DND-41 (cell line): ENCODE measurements at regions not wholly inside any gene's neighbourhood (a gene's known extent, or its start where the extent isn't known, plus 50 kb on each side); places are given as distances from the start of the nearest gene placed in this dataset.

ENCODE experiments used
- ATAC-seq: fragments of 200-7000 bp; cut with Tn5 transposase; 3 replicates; pipeline ENCODE4 v1.9.1; 2021; ENCODE audit warnings: low read depth; ENCODE audit not compliant: insufficient read depth
- DNase-seq: peaks from one replicate; pipeline ENCODE4 v3.0.0-alpha.2; 2020
- H2AFZ ChIP-seq: 2 replicates; pipeline ENCODE4 v1.6.0; 2012; ENCODE audit warnings: low read depth, low read length
- H3K27ac ChIP-seq: 2 replicates; pipeline ENCODE4 v1.5.1; 2012; ENCODE audit warnings: low read length, inconsistent platforms
- H3K27me3 ChIP-seq: fragments of 200-600 bp; sonication (generic); 2 replicates; pipeline ENCODE4 v1.6.0; 2012; ENCODE audit warnings: low read length, mild to moderate bottlenecking, inconsistent platforms; ENCODE audit not compliant: insufficient read depth, poor library complexity
- H3K36me3 ChIP-seq: 2 replicates; pipeline ENCODE4 v1.5.1; 2012; ENCODE audit warnings: low read length, inconsistent platforms; ENCODE audit not compliant: insufficient read depth
- H3K4me1 ChIP-seq: 2 replicates; pipeline ENCODE4 v1.5.1; 2012; ENCODE audit warnings: mild to moderate bottlenecking, low read length; ENCODE audit not compliant: insufficient read depth
- H3K4me2 ChIP-seq: 2 replicates; pipeline ENCODE4 v1.6.0; 2012; ENCODE audit warnings: mild to moderate bottlenecking, moderate library complexity, low read length, inconsistent platforms; ENCODE audit not compliant: insufficient read depth
- H3K4me3 ChIP-seq, 2 experiments: fragments of 200-600 bp in 1 of 2; shearing (Covaris generic) in 1 of 2; 2 replicates each; pipeline ENCODE4 v1.5.1; 2012 to 2016; ENCODE audit warnings: inconsistent platforms in 2 of 2, low read length in 2 of 2, mild to moderate bottlenecking in 2 of 2, low read depth in 1 of 2, moderate library complexity in 1 of 2
- H3K79me2 ChIP-seq: 2 replicates; pipeline ENCODE4 v1.6.0; 2012; ENCODE audit warnings: low read length, inconsistent platforms; ENCODE audit not compliant: insufficient read depth
- H3K9ac ChIP-seq: 2 replicates; pipeline ENCODE4 v1.6.0; 2012; ENCODE audit warnings: low read depth, mild to moderate bottlenecking, inconsistent platforms, low read length, moderate library complexity
- H3K9me3 ChIP-seq: 2 replicates; pipeline ENCODE4 v1.5.1; 2012; ENCODE audit warnings: low read length, moderate library complexity, mild to moderate bottlenecking, inconsistent platforms; ENCODE audit not compliant: insufficient read depth, severe bottlenecking
- H4K20me1 ChIP-seq: 2 replicates; pipeline ENCODE4 v1.6.0; 2012; ENCODE audit warnings: low read length; ENCODE audit not compliant: insufficient read depth
- EZH2 ChIP-seq: IDR thresholded peaks from 3 replicates; pipeline ENCODE4 v1.6.1; 2012; ENCODE audit warnings: borderline replicate concordance, low read depth, mild to moderate bottlenecking, moderate library complexity, low read length, inconsistent platforms; ENCODE audit not compliant: severe bottlenecking
- TF ChIP-seq, protein P1 (sequence below): IDR thresholded peaks from 2 replicates; pipeline ENCODE4 v1.5.1; 2012; ENCODE audit warnings: borderline replicate concordance, low read length, moderate library complexity, mild to moderate bottlenecking; ENCODE audit not compliant: poor library complexity, severe bottlenecking; ENCODE audit errors: extremely low read depth

DNA sequence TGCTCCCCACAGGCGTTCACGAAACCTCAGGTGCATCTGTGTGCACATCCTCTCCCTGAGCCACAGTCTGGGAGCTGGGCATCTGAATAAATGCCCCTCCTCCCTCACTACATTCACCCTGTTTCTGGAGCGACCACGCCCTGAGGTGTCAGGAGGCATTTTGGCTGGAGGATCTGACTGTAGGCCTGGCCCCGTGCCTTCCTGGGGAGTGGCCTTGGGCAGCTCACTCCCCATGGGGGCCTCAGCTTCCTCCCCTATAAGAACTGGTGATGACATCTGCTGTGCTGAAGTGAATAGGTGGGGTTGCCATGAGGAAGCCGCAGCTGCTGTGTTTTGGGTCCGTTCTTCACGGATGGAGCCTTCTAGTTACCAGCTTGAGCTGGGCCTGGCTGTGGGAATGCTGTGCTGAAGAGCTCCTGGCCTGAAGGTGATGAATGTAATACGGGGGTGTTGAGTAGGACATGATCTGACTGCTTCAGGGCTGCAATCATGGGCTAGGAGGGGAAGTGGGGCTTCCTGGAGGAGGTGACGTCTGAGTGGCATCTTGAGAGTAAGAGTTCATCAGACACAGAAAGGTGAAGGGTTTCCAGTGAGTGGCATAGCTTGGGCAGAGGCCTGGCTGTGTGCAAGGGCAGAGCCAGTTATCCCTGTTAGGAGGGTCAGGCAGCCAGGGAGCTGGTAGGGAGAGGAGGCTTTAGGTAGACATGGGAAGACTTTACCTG lies 58.2 kb downstream of the GLI2 start:
- peaks cover 6% of the 10 kb centered on the region for H3K27me3 ChIP-seq
- no peaks in the 10 kb centered on the region for H3K9me3 ChIP-seq
- H3K9ac ChIP-seq = no peak overlapping the region
- no peaks in the 10 kb centered on the region for H3K79me2 ChIP-seq
- no peak overlapping the region for H3K4me2 ChIP-seq
- no peak overlapping the region for H2AFZ ChIP-seq
- no peaks in the 10 kb centered on the region for H3K36me3 ChIP-seq
- H3K4me1 ChIP-seq = no peaks in the 10 kb centered on the region
- ATAC-seq (no peak), DNase-seq (no peak)
- H3K4me3 ChIP-seq = no peak overlapping the region
- peaks cover 4% of the 10 kb centered on the region; the same call in 1 of the 2 replicates for H4K20me1 ChIP-seq
- H3K27ac ChIP-seq = no peak overlapping the region
- TF ChIP-seq, protein P1, sequence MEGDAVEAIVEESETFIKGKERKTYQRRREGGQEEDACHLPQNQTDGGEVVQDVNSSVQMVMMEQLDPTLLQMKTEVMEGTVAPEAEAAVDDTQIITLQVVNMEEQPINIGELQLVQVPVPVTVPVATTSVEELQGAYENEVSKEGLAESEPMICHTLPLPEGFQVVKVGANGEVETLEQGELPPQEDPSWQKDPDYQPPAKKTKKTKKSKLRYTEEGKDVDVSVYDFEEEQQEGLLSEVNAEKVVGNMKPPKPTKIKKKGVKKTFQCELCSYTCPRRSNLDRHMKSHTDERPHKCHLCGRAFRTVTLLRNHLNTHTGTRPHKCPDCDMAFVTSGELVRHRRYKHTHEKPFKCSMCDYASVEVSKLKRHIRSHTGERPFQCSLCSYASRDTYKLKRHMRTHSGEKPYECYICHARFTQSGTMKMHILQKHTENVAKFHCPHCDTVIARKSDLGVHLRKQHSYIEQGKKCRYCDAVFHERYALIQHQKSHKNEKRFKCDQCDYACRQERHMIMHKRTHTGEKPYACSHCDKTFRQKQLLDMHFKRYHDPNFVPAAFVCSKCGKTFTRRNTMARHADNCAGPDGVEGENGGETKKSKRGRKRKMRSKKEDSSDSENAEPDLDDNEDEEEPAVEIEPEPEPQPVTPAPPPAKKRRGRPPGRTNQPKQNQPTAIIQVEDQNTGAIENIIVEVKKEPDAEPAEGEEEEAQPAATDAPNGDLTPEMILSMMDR = no peak
- TF ChIP-seq EZH2 = no peak

DNA sequence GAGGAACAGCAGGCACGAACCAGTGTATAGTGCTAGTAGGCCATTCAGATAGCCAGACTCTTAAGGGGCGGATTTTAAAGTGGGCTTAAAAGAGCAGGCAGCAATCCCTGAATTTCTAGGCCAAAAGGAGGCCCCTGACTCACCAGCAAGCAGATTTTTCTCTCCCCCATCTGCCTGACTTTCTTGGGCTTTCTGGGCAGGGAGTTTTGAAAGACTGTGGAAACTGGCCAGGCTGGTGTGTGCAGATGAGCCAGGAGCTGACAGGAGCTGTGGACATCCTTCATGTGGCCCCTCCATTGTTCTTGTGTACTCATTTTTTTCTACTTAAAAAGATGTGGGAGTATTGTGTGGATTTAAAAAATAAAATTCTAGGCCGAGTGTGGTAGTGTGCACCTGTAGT lies 59.0 kb downstream of the GLI2 start:
- no peak overlapping the region for H3K9ac ChIP-seq
- TF ChIP-seq EZH2 = no peak
- TF ChIP-seq, protein P1 = no peak
- ATAC-seq (no peak), DNase-seq (no peak)
- no peak overlapping the region for H3K4me3 ChIP-seq
- H3K4me1 ChIP-seq = no peaks in the 10 kb centered on the region
- H2AFZ ChIP-seq = no peak overlapping the region
- H3K79me2 ChIP-seq = no peaks in the 10 kb centered on the region
- H3K4me2 ChIP-seq = no peak overlapping the region
- no peaks in the 10 kb centered on the region for H3K9me3 ChIP-seq
- H4K20me1 ChIP-seq = peaks cover 6% of the 10 kb centered on the region; the same call in 1 of the 2 replicates
- no peak overlapping the region for H3K27ac ChIP-seq
- peaks cover 6% of the 10 kb centered on the region for H3K27me3 ChIP-seq
- H3K36me3 ChIP-seq = no peaks in the 10 kb centered on the region

DNA sequence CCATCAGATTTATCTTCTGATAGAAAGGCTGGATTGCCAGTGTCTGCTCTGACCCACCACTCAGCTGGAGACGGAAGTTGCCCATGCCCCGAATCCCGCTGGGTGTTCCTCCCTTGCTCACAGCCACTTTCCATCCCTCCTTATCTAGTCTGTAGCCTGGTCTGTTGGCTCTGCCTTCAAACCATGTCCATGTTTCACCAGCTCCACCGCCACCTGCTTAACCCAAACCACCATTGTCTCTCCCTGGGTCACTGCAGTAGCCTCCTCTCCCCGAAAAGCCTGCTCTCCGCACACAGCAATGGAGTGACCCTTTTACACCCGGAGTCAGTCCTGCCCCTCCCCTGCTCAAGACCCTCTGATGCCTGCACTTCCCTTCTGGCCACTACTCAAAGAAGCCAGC lies 60.4 kb downstream of the GLI2 start:
- no peak overlapping the region for H3K4me2 ChIP-seq

More for the DNA sequence above, 60.4 kb downstream of the GLI2 start:
- Histone ChIP-seq H3K27me3 (peaks cover 6% of the 10 kb centered on the region), H3K27ac (no peak overlapping the region), H3K4me3 (no peak overlapping the region), H2AFZ (no peak overlapping the region), H3K79me2 (no peaks in the 10 kb centered on the region), H3K4me1 (no peaks in the 10 kb centered on the region), H3K9me3 (no peaks in the 10 kb centered on the region), H3K9ac (no peak overlapping the region), H3K36me3 (no peaks in the 10 kb centered on the region), H4K20me1 (peaks cover 7% of the 10 kb centered on the region; the same call in 1 of the 2 replicates)
- TF ChIP-seq, protein P1 = no peak
- TF ChIP-seq EZH2 = no peak
- ATAC-seq = no peak
- DNase-seq = no peak
